GM12874 (cell line): ENCODE measurements at regions not wholly inside any gene's neighbourhood (a gene's known extent, or its start where the extent isn't known, plus 50 kb on each side); places are given as distances from the start of the nearest gene placed in this dataset.

Experiments used
- TF ChIP-seq, protein P1 (sequence below): IDR thresholded peaks from 2 replicates; pipeline ENCODE4 v1.5.1; 2011; ENCODE audit warnings: low read depth, mild to moderate bottlenecking, control low read depth, low read length, moderate library complexity; ENCODE audit not compliant: insufficient read depth

DNA sequence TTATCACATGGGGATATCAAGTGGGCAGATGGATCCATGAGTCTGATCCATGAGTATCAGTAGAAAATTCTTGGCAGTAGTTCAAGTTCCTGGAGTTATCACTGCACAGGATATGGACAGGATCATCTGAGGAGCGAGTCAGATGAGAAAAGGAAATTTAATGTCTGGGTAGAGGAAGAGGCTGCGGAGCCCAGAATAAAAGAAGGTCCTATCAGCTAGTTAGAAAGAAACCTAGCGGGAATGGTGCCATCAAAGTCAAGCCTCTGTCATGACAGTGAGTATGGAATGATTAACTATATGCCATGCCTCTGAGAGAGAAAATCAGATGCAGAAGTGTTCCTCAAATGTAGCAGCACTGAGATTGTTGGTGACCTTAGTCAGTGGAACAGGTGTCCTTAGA lies 248.1 kb downstream of the PIK3R1 start:
- TF ChIP-seq, protein P1, sequence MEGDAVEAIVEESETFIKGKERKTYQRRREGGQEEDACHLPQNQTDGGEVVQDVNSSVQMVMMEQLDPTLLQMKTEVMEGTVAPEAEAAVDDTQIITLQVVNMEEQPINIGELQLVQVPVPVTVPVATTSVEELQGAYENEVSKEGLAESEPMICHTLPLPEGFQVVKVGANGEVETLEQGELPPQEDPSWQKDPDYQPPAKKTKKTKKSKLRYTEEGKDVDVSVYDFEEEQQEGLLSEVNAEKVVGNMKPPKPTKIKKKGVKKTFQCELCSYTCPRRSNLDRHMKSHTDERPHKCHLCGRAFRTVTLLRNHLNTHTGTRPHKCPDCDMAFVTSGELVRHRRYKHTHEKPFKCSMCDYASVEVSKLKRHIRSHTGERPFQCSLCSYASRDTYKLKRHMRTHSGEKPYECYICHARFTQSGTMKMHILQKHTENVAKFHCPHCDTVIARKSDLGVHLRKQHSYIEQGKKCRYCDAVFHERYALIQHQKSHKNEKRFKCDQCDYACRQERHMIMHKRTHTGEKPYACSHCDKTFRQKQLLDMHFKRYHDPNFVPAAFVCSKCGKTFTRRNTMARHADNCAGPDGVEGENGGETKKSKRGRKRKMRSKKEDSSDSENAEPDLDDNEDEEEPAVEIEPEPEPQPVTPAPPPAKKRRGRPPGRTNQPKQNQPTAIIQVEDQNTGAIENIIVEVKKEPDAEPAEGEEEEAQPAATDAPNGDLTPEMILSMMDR = no peak

DNA sequence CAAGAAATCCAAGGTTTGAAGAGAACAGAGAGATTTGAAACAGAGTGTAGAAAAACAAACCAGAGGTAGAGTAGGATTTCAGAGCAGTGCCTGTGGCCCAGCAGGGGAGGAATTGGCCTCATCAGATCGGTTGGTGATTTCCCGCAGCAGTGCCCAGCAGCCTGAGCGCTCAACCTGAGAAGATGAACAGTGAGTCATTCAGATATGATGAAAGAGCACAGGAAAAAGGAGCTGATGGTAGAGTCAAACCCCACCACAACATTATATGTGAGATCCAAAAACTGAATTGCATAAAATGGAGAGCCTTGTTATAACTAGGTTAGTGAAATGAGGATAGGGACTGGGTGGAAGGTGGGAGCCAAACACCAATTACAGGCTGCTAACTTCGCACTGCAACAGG lies 248.9 kb downstream of the PIK3R1 start:
- TF ChIP-seq, protein P1 = no peak

DNA sequence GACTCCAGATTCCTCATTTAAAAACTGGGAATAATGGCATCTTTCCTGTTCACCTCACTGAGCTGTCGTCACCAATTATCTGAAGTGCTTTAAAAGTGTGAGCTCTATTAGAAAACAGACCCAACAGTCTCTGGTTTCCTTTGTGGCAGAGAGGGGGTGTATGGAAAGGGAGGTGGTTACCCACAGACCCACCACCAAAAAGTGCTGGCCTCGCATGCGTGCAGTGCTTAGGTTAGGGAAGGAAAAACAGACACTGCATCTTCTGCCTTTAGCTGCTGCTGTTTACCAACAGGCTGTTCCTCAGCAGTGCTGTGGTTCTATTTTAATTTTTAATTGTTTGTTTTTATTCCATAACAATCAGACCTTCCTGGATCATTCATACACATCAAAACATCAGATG lies 249.6 kb downstream of the PIK3R1 start:
- TF ChIP-seq, protein P1 = no peak

DNA sequence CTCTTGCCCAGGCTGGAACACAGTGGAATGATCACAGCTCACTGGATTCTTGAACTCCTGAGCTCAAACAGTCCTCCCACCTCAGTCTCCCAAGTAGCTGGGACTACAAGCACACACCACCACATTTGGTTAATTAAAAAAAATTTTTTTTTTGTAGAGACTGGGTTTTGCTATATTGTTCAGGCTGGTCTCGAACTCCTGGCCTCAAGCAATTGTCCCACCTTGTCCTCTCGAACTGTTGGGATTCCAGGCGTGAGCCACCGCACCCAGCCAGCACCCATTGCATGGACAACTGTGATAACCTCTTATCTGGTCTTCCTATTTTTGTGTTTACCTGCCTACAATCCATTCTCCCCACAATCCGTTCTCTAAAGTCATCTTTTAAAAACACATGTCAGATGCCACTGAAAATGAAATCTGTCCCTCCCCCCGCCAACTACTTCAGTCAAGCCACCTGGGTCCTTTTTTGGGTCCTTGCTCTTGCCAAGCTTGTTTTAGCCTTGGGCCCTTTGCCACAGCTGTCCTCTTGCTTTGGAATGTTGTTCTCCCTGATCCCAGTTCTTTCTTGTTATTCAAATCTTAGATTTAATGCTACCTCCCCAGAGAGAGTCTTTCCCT lies 250.5 kb downstream of the PIK3R1 start:
- TF ChIP-seq, protein P1 = no peak

DNA sequence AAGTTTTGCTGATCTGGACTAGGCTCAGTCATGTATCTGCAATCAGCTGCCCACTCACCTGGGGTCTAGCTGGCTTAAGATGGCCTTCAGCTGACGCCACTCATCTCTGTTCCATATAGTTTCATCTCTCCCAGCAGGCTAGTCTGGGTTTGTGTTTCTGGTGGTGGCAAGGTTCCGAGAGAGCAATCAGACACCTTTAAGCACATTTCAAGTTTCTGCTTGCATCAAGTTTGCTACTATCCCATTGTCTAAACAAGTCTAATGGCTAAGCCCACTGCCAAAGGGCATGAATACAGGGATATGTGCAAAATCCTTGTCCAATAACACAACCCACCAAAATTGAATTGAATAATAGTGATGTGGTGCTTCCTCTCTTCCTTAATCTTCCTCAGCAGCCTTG lies 251.7 kb downstream of the PIK3R1 start:
- TF ChIP-seq, protein P1 = no peak

DNA sequence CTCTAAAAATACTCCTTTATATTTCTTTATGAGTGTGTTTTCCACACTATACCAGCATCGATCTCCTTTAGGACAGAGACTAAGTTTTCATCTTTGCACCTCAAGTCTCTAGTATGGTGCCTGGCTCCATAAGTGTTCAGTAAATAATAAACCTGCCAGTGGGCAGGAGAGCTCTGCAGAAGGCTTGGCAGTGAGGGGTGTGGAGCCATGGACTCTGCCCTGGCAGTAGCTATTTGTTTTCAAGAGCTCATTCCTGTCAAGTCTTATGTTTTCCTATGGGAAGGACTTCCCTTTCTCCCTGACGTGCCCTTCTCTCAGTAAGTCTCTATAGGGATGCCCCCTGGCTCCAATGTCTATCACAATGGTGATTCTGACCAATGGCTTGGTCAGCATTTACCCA lies 252.2 kb downstream of the PIK3R1 start:
- TF ChIP-seq, protein P1 = no peak

DNA sequence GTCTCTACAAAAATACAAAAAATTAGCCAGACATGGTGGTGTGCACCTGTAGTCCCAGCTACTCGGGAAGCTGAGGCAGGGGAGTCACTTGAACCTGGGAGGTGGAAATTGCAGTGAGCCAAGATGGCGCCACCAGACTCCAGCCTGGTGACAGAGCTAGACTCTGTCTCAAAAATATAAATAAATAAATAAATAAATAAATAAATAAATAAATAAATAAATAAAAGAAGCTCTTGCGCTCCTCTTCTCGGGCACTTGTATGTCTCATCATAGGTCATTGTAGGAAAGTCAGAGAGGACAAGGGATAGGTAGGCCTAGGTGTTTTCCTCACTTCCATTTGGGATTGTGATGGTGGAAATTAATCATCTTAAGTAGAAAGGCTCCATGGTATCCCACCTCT lies 252.8 kb downstream of the PIK3R1 start:
- TF ChIP-seq, protein P1 = no peak
